Karpas-422 (cell line): ENCODE measurements at regions not wholly inside any gene's neighbourhood (a gene's known extent, or its start where the extent isn't known, plus 50 kb on each side); places are given as distances from the start of the nearest gene placed in this dataset.
"Not testable (repeated sequence)": the region's sequence is repeated elsewhere in the genome, so short reads cannot be mapped to it uniquely, and the experiment has no call there.

Experiments
- DNase-seq: peaks from one replicate; pipeline ENCODE4 v3.0.0-alpha.2; 2015
- H2AFZ ChIP-seq: fragments of 200-600 bp; sonication (generic); 2 replicates; pipeline ENCODE4 v1.6.1; 2014; ENCODE audit warnings: antibody characterized with exemption, low read length, mixed read lengths
- H3K27ac ChIP-seq: fragments of 200-600 bp; sonication (generic); 2 replicates; pipeline ENCODE4 v1.5.1; 2014; ENCODE audit warnings: mild to moderate bottlenecking, low read length, moderate library complexity
- H3K27me3 ChIP-seq: fragments of 200-600 bp; sonication (generic); 2 replicates; pipeline ENCODE4 v1.6.1; 2014; ENCODE audit warnings: low read length, mixed read lengths
- H3K36me3 ChIP-seq: fragments of 200-600 bp; sonication (generic); 2 replicates; pipeline ENCODE4 v1.6.1; 2014; ENCODE audit warnings: low read length, mixed read lengths; ENCODE audit not compliant: insufficient read depth
- H3K4me1 ChIP-seq: fragments of 200-600 bp; sonication (generic); 2 replicates; pipeline ENCODE4 v1.6.1; 2014; ENCODE audit warnings: mild to moderate bottlenecking, low read length, mixed read lengths
- H3K4me2 ChIP-seq: fragments of 200-600 bp; sonication (generic); 2 replicates; pipeline ENCODE4 v1.6.1; 2014; ENCODE audit warnings: low read length, low read depth, mild to moderate bottlenecking; ENCODE audit not compliant: poor library complexity, severe bottlenecking
- H3K4me3 ChIP-seq: fragments of 200-600 bp; sonication (generic); 2 replicates; pipeline ENCODE4 v1.5.1; 2014; ENCODE audit warnings: mild to moderate bottlenecking, antibody characterized with exemption, low read length, mixed read lengths
- H3K79me2 ChIP-seq: fragments of 200-600 bp; sonication (generic); 2 replicates; pipeline ENCODE4 v1.6.1; 2014; ENCODE audit warnings: mild to moderate bottlenecking, low read length, mixed read lengths
- H3K9ac ChIP-seq: fragments of 200-600 bp; sonication (generic); 2 replicates; pipeline ENCODE4 v1.6.0; 2014; ENCODE audit warnings: low read length
- H3K9me2 ChIP-seq: fragments of 200-600 bp; sonication (generic), shearing (Covaris generic); replicated peaks from 2 replicates; pipeline ENCODE4 v1.6.0; 2014; ENCODE audit warnings: mild to moderate bottlenecking, low read length, moderate library complexity; ENCODE audit not compliant: insufficient read depth
- H3K9me3 ChIP-seq: fragments of 300-700, 200-600 bp; sonication (generic); 2 replicates; pipeline ENCODE4 v1.6.1; 2014; ENCODE audit warnings: low read length, mixed read lengths
- H4K20me1 ChIP-seq: fragments of 200-600 bp; sonication (generic); 2 replicates; pipeline ENCODE4 v1.6.1; 2014; ENCODE audit warnings: mild to moderate bottlenecking, antibody characterized with exemption, low read length, low read depth; ENCODE audit not compliant: insufficient read depth

DNA sequence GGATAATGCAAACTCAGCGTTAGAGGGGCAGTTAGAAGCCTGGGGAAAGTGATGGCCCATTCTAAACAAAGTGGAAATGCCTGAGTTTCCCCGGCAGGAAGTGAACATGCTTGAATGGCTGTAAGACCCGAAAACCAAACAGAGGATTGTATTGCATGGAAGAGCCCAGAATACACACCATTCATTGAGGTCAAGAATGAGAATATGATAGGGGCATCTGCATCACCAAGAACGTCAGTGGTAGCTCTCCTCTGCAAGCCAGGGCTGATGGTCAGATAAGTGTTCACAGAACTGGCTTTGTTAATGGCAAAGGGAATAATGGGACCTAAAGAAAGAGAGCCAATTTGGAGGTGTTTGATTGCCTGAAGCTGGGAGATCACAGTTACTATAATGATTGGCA, 663.4 kb downstream of the KHDRBS2 start:
- Histone ChIP-seq H3K4me1 (no peaks in the 10 kb centered on the region), H3K9me3 (no peaks in the 10 kb centered on the region), H3K4me3 (no peak overlapping the region), H3K9ac (no peak overlapping the region), H4K20me1 (no peaks in the 10 kb centered on the region), H3K36me3 (no peaks in the 10 kb centered on the region), H3K27me3 (no peaks in the 10 kb centered on the region), H2AFZ (no peak overlapping the region), H3K27ac (no peak overlapping the region), H3K79me2 (no peaks in the 10 kb centered on the region), H3K4me2 (no peak overlapping the region), H3K9me2 (no peaks in the 10 kb centered on the region; the same call in 1 of the 2 replicates)
- DNase-seq, result no peak

GRCh38 chr6:61614119-61614518, 671.9 kb downstream of the KHDRBS2 start:
- no peaks in the 10 kb centered on the region for H4K20me1 ChIP-seq

GRCh38 chr6:61606500-61606899, 679.5 kb downstream of the KHDRBS2 start:
- no peak overlapping the region for H3K9ac ChIP-seq
- H3K27me3 ChIP-seq, result no peaks in the 10 kb centered on the region
- DNase-seq, result no peak
- no peaks in the 10 kb centered on the region for H3K9me2 ChIP-seq
- H3K27ac ChIP-seq, result no peak overlapping the region
- H2AFZ ChIP-seq, result no peak overlapping the region
- H3K36me3 ChIP-seq, result no peaks in the 10 kb centered on the region
- H3K4me3 ChIP-seq, result no peak overlapping the region
- no peak overlapping the region for H3K4me2 ChIP-seq
- H3K79me2 ChIP-seq, result no peaks in the 10 kb centered on the region
- no peaks in the 10 kb centered on the region for H3K9me3 ChIP-seq
- H4K20me1 ChIP-seq, result no peaks in the 10 kb centered on the region
- H3K4me1 ChIP-seq, result no peaks in the 10 kb centered on the region

More at GRCh38 chr6:61614119-61614518, 671.9 kb downstream of the KHDRBS2 start:
- H3K4me1 ChIP-seq, result peaks cover 6% of the 10 kb centered on the region
- no peaks in the 10 kb centered on the region for H3K27me3 ChIP-seq
- no peak overlapping the region for H2AFZ ChIP-seq
- no peak overlapping the region for H3K9ac ChIP-seq
- H3K79me2 ChIP-seq, result no peaks in the 10 kb centered on the region
- H3K9me3 ChIP-seq, result no peaks in the 10 kb centered on the region
- H3K9me2 ChIP-seq, result no peaks in the 10 kb centered on the region; the same call in 1 of the 2 replicates
- H3K4me3 ChIP-seq, result no peak overlapping the region
- no peak for DNase-seq
- no peak overlapping the region for H3K27ac ChIP-seq
- H3K36me3 ChIP-seq, result no peaks in the 10 kb centered on the region
- no peak overlapping the region for H3K4me2 ChIP-seq

GRCh38 chr6:61605851-61606250, 680.2 kb downstream of the KHDRBS2 start:
- not testable (repeated sequence) for H2AFZ ChIP-seq, H3K27me3 ChIP-seq, H3K36me3 ChIP-seq, H3K4me2 ChIP-seq, H3K79me2 ChIP-seq, H3K9me3 ChIP-seq, H3K27ac ChIP-seq, H3K9ac ChIP-seq, H3K4me1 ChIP-seq, H3K9me2 ChIP-seq, H3K4me3 ChIP-seq, DNase-seq, H4K20me1 ChIP-seq

GRCh38 chr6:61602171-61602570, 683.9 kb downstream of the KHDRBS2 start:
- H3K9me3 ChIP-seq, H3K4me2 ChIP-seq, H3K79me2 ChIP-seq, H3K27me3 ChIP-seq, H4K20me1 ChIP-seq, H2AFZ ChIP-seq, H3K9me2 ChIP-seq, H3K4me3 ChIP-seq, DNase-seq, H3K27ac ChIP-seq, H3K36me3 ChIP-seq, H3K9ac ChIP-seq, H3K4me1 ChIP-seq: not testable (repeated sequence)

GRCh38 chr6:61592238-61592637, 693.8 kb downstream of the KHDRBS2 start:
- Histone ChIP-seq H3K9ac (no peak overlapping the region), H3K9me3 (no peaks in the 10 kb centered on the region), H4K20me1 (no peaks in the 10 kb centered on the region), H3K9me2 (no peaks in the 10 kb centered on the region), H3K27ac (no peak overlapping the region), H2AFZ (no peak overlapping the region), H3K4me3 (no peak overlapping the region), H3K79me2 (no peaks in the 10 kb centered on the region), H3K4me2 (no peak overlapping the region), H3K27me3 (no peaks in the 10 kb centered on the region), H3K36me3 (no peaks in the 10 kb centered on the region), H3K4me1 (peaks cover 3% of the 10 kb centered on the region)
- DNase-seq, result no peak

DNA sequence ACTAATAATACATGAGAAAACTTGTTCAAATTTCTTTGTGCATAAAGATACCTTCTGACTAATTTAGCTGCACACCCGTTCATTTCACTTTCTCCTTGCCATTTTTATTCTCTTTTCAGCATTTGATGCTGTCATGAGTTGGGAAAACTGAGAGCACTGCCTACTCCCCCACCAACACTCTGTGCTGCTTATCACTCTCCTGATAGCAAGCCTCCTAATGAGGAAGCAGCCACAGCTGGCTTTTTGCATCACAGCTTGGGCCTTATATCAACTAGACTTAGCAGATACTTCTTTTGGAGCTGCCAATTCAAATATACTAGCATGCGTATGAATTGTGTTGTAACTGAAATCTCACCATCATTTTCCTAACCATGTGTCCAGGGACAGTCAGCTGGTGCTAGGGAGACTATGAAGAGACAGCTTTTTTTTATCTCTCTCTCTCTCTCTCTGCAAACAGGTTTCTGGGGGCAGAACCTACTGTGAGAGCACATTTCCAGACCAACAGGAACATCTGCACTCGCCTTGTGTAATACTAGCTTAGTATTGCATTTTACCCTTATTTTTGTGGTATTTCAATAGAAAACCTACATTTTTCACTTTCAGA, 699.0 kb downstream of the KHDRBS2 start:
- Histone ChIP-seq H3K36me3 (no peaks in the 10 kb centered on the region), H3K4me1 (peaks cover 8% of the 10 kb centered on the region), H4K20me1 (no peaks in the 10 kb centered on the region), H3K79me2 (no peaks in the 10 kb centered on the region), H3K9ac (no peak overlapping the region), H3K27me3 (no peaks in the 10 kb centered on the region), H3K4me2 (no peak overlapping the region), H3K27ac (no peak overlapping the region), H3K4me3 (no peak overlapping the region), H3K9me3 (no peaks in the 10 kb centered on the region), H2AFZ (no peak overlapping the region), H3K9me2 (no peaks in the 10 kb centered on the region)
- DNase-seq, result no peak

- H3K4me1 ChIP-seq, result peaks cover 8% of the 10 kb centered on the region
- H3K27me3 ChIP-seq, result no peaks in the 10 kb centered on the region
- H2AFZ ChIP-seq, result no peak overlapping the region
- H3K79me2 ChIP-seq, result no peaks in the 10 kb centered on the region
- H3K36me3 ChIP-seq, result no peaks in the 10 kb centered on the region
- H3K9me3 ChIP-seq, result no peaks in the 10 kb centered on the region
- H4K20me1 ChIP-seq, result no peaks in the 10 kb centered on the region
- H3K4me2 ChIP-seq, result no peak overlapping the region
- H3K4me3 ChIP-seq, result no peak overlapping the region
- no peak overlapping the region for H3K27ac ChIP-seq
- H3K9me2 ChIP-seq, result no peaks in the 10 kb centered on the region
- no peak overlapping the region for H3K9ac ChIP-seq
- no peak for DNase-seq
These were observed 700.5 kb downstream of the KHDRBS2 start for GRCh38 chr6:61585504-61585903.

DNA sequence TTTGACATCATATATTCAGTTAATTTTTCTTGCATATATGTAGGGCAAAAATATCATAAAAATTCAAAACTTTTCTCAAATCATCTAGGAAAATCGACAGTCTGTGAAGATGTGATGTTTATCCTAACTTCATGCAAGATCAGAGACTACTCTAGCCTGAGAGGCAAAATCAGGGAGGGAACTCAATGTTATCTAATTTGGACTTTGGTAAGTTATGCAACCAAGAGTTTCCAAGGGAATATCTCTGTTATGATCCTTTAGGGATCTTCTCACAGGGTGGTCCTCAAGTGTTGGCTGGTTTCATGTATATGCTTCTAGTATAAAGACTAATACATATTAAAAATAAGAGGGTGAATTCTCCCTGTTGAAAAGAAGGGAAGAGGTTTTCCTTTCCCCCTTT, 723.9 kb downstream of the KHDRBS2 start:
- Histone ChIP-seq H3K36me3 (no peaks in the 10 kb centered on the region), H2AFZ (no peak overlapping the region), H3K4me2 (no peak overlapping the region), H3K27me3 (no peaks in the 10 kb centered on the region), H3K79me2 (no peaks in the 10 kb centered on the region), H3K4me1 (no peaks in the 10 kb centered on the region), H3K9me2 (no peaks in the 10 kb centered on the region), H3K4me3 (no peak overlapping the region), H4K20me1 (no peaks in the 10 kb centered on the region), H3K27ac (no peak overlapping the region), H3K9me3 (0 out of 2 replicates have a peak, but pooled peaks cover 3% of the 10 kb centered on the region), H3K9ac (no peak overlapping the region)
- peak; percentile 11 for DNase-seq
